A673 (cell line): ENCODE measurements at regions not wholly inside any gene's neighbourhood (a gene's known extent, or its start where the extent isn't known, plus 50 kb on each side); places are given as distances from the start of the nearest gene placed in this dataset.

Source experiments
- EZH2 ChIP-seq: fragments of 200-600 bp; sonication (generic); IDR thresholded peaks from 2 replicates; pipeline ENCODE4 v1.6.1; 2017; ENCODE audit warnings: borderline replicate concordance, low read depth, mild to moderate bottlenecking, mixed read lengths, antibody characterized with exemption, low read length; ENCODE audit not compliant: poor library complexity, severe bottlenecking
- TF ChIP-seq, protein P1 (sequence below): fragments of 300-800, 200-600 bp; sonication (generic); conservative IDR thresholded peaks from 2 replicates; pipeline ENCODE4 v1.5.1; 2017; ENCODE audit warnings: low read depth, mild to moderate bottlenecking, antibody characterized with exemption, low read length, moderate library complexity, mixed read lengths

DNA sequence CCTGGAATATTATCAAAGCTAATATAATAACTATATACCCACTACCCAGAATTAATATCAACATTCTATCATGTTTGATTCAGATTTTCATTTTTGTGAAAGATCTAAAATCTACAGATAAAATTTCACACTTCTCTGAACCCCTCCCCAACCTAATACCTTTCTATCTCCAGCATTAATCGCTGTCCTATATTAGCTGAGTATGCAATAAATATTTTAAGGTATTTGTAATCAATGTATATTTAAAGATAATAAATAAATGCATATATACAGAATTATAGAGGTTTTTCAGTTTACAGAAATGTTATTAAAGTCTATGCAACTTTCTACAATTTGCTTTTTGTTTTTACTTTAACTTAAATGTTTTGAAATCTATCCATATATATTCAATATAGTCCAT, 156.7 kb upstream of the NRSN1 start:
- TF ChIP-seq, protein P1, sequence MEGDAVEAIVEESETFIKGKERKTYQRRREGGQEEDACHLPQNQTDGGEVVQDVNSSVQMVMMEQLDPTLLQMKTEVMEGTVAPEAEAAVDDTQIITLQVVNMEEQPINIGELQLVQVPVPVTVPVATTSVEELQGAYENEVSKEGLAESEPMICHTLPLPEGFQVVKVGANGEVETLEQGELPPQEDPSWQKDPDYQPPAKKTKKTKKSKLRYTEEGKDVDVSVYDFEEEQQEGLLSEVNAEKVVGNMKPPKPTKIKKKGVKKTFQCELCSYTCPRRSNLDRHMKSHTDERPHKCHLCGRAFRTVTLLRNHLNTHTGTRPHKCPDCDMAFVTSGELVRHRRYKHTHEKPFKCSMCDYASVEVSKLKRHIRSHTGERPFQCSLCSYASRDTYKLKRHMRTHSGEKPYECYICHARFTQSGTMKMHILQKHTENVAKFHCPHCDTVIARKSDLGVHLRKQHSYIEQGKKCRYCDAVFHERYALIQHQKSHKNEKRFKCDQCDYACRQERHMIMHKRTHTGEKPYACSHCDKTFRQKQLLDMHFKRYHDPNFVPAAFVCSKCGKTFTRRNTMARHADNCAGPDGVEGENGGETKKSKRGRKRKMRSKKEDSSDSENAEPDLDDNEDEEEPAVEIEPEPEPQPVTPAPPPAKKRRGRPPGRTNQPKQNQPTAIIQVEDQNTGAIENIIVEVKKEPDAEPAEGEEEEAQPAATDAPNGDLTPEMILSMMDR = no peak
- no peak for TF ChIP-seq EZH2
